ENCODE measurements at regions not wholly inside any gene's neighbourhood (a gene's known extent, or its start where the extent isn't known, plus 50 kb on each side); places are given as distances from the start of the nearest gene placed in this dataset.
A peak's percentile ranks its signal among the peaks of the same experiment; 100 is the strongest.

DNA sequence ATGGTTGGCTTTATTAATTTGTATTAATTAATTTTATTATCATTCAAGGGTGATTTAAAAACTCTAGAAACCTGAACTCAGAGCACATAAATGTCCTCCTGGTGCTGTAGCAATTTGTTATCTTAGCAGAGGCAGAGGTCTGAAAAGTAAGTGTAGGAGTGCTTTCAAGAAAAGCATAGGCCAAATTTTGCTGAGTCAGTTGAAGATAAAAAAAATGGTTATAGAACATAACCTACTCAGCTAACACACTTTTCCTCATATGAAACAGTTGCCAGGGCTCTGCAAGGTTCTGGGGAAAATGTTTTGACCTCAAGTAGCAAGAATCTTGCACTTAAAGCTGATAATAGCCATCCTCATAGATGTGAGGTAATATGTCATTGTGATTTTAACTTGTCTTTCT is 53.5 kb upstream of the CHODL start:
- ATAC-seq, result no peak
- DNase-seq (ENCODE audit: low spot score), result no peak

- DNase-seq (ENCODE audit: low spot score) (no peak), ATAC-seq (no peak)
Observed at GRCh38 chr21:18178509-18178908, 66.1 kb upstream of the CHODL start.

DNA sequence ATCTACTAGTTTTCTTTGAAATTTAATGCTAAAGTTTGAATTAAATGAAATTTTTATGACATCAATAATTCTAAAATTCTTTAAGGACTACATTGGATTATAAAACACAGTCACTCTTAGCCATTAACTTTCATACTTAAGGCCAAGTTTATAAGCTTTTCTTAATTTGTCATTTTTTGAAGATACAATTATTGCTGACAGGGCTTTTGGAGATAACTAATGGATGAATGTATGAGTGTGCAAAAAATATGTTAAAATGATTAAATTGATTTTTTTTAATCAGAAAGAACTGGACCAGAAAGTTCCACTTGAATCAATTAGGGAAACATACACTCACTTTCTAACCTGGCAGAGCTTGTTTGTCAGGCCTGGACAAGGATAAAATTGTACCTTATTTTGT is 70.3 kb upstream of the CHODL start:
- DNase-seq (ENCODE audit: low spot score) (no peak), ATAC-seq (no peak)

DNA sequence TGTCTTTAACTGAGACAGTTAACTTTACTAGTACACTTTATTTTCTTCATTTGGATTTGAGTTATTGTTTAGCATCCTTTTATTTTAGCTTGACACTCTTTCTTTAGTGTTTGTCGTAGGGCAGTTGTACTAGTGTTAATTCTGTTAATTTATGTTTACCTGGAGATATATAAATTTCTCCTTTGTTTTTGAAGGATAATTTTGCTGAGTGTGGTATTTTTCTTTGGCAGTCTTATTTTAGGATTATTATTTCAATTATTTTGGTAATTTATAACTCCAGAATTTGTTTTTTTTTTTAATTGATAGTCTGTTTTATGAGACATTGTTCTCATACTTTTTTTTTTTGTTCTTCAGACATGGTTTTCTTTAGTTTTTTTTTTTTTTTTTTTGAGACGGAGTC is 73.8 kb upstream of the CHODL start:
- ATAC-seq (no peak), DNase-seq (ENCODE audit: low spot score) (no peak)

DNA sequence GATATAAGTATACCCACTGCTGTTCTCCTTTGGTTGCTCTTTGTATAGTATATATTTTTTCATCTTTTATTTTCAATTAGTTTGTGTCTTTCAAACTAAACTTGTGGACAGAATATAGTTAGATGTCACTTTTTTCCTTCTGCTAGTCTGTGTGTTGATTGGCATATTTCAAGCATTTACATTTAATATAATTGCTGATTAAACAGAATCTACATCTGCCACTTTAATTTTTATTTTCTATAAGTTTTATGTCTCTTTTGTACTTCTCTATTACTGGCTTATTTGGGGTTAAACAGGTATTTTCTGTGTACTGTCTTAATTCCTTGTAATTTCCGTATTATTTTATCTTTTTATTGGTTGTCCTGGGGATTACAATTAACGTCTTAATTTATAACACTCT is 74.4 kb upstream of the CHODL start:
- ATAC-seq, result no peak

GRCh38 chr21:18168108-18168507 is 76.5 kb upstream of the CHODL start:
- no peak for ATAC-seq
- no peak for DNase-seq (ENCODE audit: low spot score)

More for the DNA sequence above, 74.4 kb upstream of the CHODL start:
- no peak for DNase-seq (ENCODE audit: low spot score)

- ATAC-seq (no peak), DNase-seq (ENCODE audit: low spot score) (no peak)
Observed at GRCh38 chr21:18164933-18165332, 79.7 kb upstream of the CHODL start.

- no peak for DNase-seq (ENCODE audit: low spot score)
- no peak for ATAC-seq
Observed at GRCh38 chr21:18164483-18164882, 80.2 kb upstream of the CHODL start.

DNA sequence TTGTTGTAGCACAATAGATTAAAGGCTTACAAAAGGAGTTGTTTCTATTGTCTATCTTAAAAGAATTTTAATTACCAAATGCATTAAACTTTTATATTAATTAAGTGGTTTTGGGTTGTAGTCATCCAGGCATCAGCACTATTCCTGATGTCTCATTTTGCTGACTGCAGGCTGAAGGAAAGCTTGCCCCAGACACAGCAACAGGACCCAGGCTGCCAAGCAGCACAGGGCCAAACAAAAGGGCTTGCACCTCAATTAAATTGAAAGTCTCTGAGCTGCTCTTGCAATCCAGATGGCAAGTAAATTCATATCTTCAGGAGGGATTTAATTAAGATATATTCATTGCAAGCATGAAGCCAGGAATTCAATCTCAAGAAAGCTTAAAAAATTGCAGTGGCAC is 80.7 kb upstream of the CHODL start:
- DNase-seq (ENCODE audit: low spot score) (no peak), ATAC-seq (no peak)

DNA sequence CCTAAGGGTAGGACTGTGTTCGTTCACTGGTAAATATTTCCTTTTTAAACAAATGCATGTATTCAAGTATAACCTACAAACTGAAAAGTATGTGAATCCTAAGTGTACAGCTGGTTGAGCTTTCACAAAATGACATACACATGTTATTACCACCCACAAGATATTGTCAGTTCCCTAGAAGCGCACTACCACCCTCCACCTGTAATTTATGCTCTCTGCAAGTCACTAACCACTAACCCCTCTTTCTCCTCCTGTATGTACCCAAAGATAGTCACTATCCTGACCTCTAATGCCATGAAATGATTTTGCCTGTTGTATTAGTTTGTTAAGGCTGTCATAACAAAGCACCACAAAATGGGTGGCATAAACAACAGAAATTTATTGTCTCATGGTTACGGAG is 82.8 kb upstream of the CHODL start:
- no peak for DNase-seq (ENCODE audit: low spot score)
- ATAC-seq, result no peak

GRCh38 chr21:18157406-18157805 is 87.2 kb upstream of the CHODL start:
- no peak for ATAC-seq
- DNase-seq (ENCODE audit: low spot score), result no peak

DNA sequence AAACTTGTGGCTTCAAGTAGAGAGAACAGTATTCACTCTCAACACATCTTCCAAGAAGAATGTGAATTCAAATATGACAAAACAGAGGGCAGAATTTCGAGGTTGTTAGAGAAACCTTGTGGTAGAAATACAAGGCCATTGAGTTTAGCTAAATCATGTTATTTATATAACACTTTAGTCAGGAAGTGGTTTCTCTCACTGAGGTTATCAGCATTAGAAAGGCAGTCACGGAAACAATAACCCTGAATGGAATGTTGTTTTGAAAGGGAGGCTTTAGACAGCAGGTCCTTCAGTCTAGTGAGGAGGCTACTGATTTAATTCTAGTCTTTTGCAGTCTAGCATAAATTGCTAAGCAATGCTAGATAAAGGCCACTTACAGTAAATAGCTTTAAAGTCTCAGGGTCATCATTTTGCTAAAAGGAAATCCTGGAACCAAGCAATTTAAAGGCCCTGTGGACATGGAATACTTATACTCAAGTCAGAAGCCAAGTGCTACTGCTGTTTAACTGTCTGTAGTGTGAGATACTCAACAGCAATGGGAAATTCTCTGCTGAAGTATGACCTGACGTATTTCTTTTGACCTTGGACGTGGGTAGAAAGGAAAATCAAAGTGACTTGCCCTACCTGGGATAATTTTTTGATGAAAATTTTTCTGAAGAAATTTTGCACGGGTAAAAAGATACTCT is 89.0 kb upstream of the CHODL start:
- ATAC-seq (peak; percentile 36), DNase-seq (ENCODE audit: low spot score) (no peak)

GRCh38 chr21:18153063-18153462 is 91.6 kb upstream of the CHODL start:
- ATAC-seq (no peak), DNase-seq (ENCODE audit: low spot score) (no peak)

- DNase-seq (ENCODE audit: low spot score) (no peak), ATAC-seq (no peak)
Observed at GRCh38 chr21:18152371-18152770, 92.3 kb upstream of the CHODL start.

- ATAC-seq (no peak), DNase-seq (ENCODE audit: low spot score) (no peak)
Observed at GRCh38 chr21:18151046-18151445, 93.6 kb upstream of the CHODL start.

GRCh38 chr21:18148401-18148800 is 96.2 kb upstream of the CHODL start:
- ATAC-seq, result no peak
- no peak for DNase-seq (ENCODE audit: low spot score)

- DNase-seq (ENCODE audit: low spot score) (no peak), ATAC-seq (no peak)
Observed at GRCh38 chr21:18147678-18148077, 97.0 kb upstream of the CHODL start.

DNA sequence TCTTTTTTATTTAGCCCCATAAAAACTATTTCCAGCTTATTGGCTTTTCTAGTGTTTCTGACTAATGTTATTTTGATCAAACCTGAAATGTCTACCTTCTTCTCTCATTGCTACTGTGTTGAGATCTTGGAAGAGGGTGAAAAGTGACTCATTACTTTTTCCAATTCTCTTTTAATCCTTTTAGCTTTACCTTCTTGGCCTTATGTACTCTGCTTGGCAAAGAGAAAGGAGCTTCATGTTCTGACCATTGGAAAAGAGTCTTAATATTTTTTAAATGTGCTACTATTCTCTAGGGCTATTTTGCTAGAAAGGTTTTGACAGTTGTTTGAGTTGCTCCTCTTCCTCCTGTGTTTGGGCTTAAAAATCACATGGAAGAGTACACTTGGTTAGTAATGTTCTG is 97.8 kb upstream of the CHODL start:
- ATAC-seq (no peak), DNase-seq (ENCODE audit: low spot score) (no peak)

GRCh38 chr21:18144339-18144738 is 100.3 kb upstream of the CHODL start:
- ATAC-seq (no peak), DNase-seq (ENCODE audit: low spot score) (no peak)

DNA sequence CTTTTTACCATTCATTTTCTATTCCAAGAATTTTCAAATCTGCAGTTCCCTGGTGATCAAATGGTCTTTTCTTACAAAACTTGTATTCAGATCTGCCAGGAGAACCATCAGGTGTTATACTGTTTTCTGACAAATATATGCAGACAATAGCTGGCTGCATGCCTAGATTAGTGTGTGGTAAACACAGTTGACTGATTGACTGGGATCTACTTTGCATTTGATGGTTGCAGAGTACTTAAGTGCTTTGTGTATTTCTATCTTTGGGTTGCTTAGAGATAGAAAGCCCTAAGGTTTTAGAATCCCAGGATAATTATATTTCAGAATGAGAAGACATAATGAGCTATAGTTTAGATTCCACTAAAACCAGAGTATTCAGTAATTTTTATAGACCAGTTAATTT is 102.0 kb upstream of the CHODL start:
- ATAC-seq (no peak), DNase-seq (ENCODE audit: low spot score) (no peak)

DNA sequence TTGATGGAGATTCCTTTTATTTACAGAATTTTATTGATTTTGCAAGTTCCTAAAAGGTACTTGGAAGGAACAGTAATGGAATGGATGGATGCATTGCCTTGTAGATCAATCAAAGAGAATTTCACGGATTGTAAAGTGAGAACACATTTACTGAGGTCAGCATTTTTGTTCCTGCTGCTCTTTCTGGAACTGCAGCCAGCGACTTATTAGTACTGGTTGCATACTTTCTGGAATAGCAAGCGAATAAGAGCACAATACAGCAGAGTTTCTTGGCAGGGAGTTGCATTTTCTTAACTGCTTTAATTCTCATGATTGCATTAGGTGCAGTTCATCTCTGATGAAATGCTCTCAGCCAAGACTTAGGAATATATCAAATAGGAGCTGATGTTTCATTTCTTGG is 106.1 kb upstream of the CHODL start:
- DNase-seq (ENCODE audit: low spot score), result no peak
- ATAC-seq, result no peak

- no peak for ATAC-seq
- no peak for DNase-seq (ENCODE audit: low spot score)
Observed at GRCh38 chr21:18129526-18129925, 115.1 kb upstream of the CHODL start.

GRCh38 chr21:18118566-18118965 is 126.1 kb upstream of the CHODL start:
- no peak for DNase-seq (ENCODE audit: low spot score)
- no peak for ATAC-seq

DNA sequence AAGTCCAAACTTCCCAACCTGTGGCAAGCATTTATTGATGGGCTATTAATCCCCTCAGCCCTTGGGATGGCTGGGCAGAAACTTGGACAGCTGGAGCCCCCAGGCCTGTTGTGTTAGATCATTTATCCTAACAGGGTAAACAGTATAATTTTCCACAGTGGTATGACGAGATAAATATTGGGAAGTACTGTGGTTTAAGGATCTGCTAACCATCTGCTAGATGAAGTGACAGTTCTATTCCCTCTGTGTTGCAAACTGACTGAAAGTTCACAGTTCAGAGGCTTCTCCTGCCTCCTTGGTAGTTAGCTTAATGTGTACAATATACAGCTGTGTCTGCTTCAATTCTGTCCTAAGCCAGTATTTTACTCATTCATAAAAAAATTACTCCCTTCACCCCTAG is 127.5 kb upstream of the CHODL start:
- no peak for ATAC-seq
- DNase-seq (ENCODE audit: low spot score), result no peak
